CD14-positive monocyte (primary cell): ENCODE measurements at regions not wholly inside any gene's neighbourhood (a gene's known extent, or its start where the extent isn't known, plus 50 kb on each side); places are given as distances from the start of the nearest gene placed in this dataset.

Experiments used
- DNase-seq, 3 donors: peaks; one replicate each; pipeline ENCODE4 v3.0.0-alpha.2; 2011 to 2022
- H2AFZ ChIP-seq: 2 replicates; pipeline ENCODE4 v1.6.0; 2012; ENCODE audit warnings: mild to moderate bottlenecking, low read depth, low read length, inconsistent platforms; ENCODE audit not compliant: insufficient read depth, poor library complexity, severe bottlenecking
- H3K27ac ChIP-seq, 2 donors: 1 replicate in 1 of 2; 2 replicates in 1 of 2; pipeline ENCODE4 v1.5.1; 2012 to 2013; ENCODE audit warnings: low read length in 2 of 2, control low read depth in 1 of 2, inconsistent platforms in 1 of 2, low read depth in 1 of 2, mild to moderate bottlenecking in 1 of 2
- H3K27me3 ChIP-seq, 2 donors: one replicate each; pipeline versions ENCODE4 v1.6.0 to v1.6.1; 2011 to 2013; ENCODE audit warnings: low read length in 2 of 2; ENCODE audit not compliant: control insufficient read depth in 2 of 2, insufficient read depth in 2 of 2
- H3K36me3 ChIP-seq, 2 donors: replicated peaks in 1 of 2; 1 replicate in 1 of 2; 2 replicates in 1 of 2; pipeline versions ENCODE4 v1.5.1 to v1.6.1; 2012 to 2013; ENCODE audit warnings: low read length in 2 of 2, control low read depth in 1 of 2, inconsistent platforms in 1 of 2, mild to moderate bottlenecking in 1 of 2; ENCODE audit not compliant: insufficient read depth in 2 of 2, control insufficient read depth in 1 of 2
- H3K4me1 ChIP-seq, 2 donors: 1 replicate in 1 of 2; 2 replicates in 1 of 2; pipeline versions ENCODE4 v1.5.1 to v1.6.1; 2012 to 2013; ENCODE audit warnings: low read length in 2 of 2, control low read depth in 1 of 2, inconsistent platforms in 1 of 2, mild to moderate bottlenecking in 1 of 2, moderate library complexity in 1 of 2; ENCODE audit not compliant: insufficient read depth in 2 of 2, control insufficient read depth in 1 of 2
- H3K4me2 ChIP-seq: replicated peaks from 2 replicates; pipeline ENCODE3; 2012; ENCODE audit warnings: low read length, moderate library complexity, mild to moderate bottlenecking; ENCODE audit not compliant: poor library complexity, severe bottlenecking; ENCODE audit errors: extremely low read depth
- H3K4me3 ChIP-seq, 3 experiments: fragments of 200-600 bp in 1 of 3; sonication (generic) in 1 of 3; replicated peaks in 1 of 3; 1 replicate in 2 of 3; 2 replicates in 1 of 3; pipeline ENCODE4 v1.5.1; 2011 to 2013; ENCODE audit warnings: low read length in 3 of 3, mild to moderate bottlenecking in 3 of 3, control low read depth in 2 of 3, low read depth in 2 of 3, inconsistent platforms in 1 of 3, moderate library complexity in 1 of 3
- H3K79me2 ChIP-seq: 2 replicates; pipeline ENCODE4 v1.6.0; 2012; ENCODE audit warnings: mild to moderate bottlenecking, control low read depth, inconsistent platforms, low read length, moderate library complexity; ENCODE audit not compliant: insufficient read depth
- H3K9ac ChIP-seq: 2 replicates; pipeline ENCODE4 v1.6.0; 2017; ENCODE audit warnings: low read length, mild to moderate bottlenecking; ENCODE audit not compliant: insufficient read depth, poor library complexity, severe bottlenecking
- H3K9me3 ChIP-seq, 2 donors: replicated peaks in 1 of 2; 1 replicate in 1 of 2; 2 replicates in 1 of 2; pipeline versions ENCODE4 v1.5.1 to v1.6.1; 2012 to 2013; ENCODE audit warnings: low read length in 2 of 2, control low read depth in 1 of 2; ENCODE audit not compliant: control insufficient read depth in 1 of 2, insufficient read depth in 1 of 2
- H4K20me1 ChIP-seq: 2 replicates; pipeline ENCODE4 v1.6.0; 2012; ENCODE audit warnings: mild to moderate bottlenecking, low read length, control low read depth, moderate library complexity; ENCODE audit not compliant: insufficient read depth
- H3K27ac Mint-ChIP-seq, 7 donors: one replicate each; pipeline ENCODE4 v1.8.0; 2020; ENCODE audit warnings: mild to moderate bottlenecking in 7 of 7, mixed read lengths in 7 of 7, moderate library complexity in 6 of 7, inconsistent platforms in 2 of 7
- H3K27me3 Mint-ChIP-seq, 3 donors: one replicate each; pipeline ENCODE4 v1.8.0; 2021 to 2022; ENCODE audit warnings: low read depth in 3 of 3, mild to moderate bottlenecking in 3 of 3, mixed read lengths in 3 of 3, moderate library complexity in 3 of 3, inconsistent platforms in 1 of 3
- H3K36me3 Mint-ChIP-seq, 2 donors: one replicate each; pipeline ENCODE4 v1.8.0; 2020; ENCODE audit warnings: mixed read lengths in 2 of 2, inconsistent platforms in 1 of 2, mild to moderate bottlenecking in 1 of 2
- H3K4me1 Mint-ChIP-seq: one replicate; pipeline ENCODE4 v1.8.0; 2020; ENCODE audit warnings: mild to moderate bottlenecking, mixed read lengths
- H3K4me3 Mint-ChIP-seq, 2 donors: one replicate each; pipeline ENCODE4 v1.8.0; 2020; ENCODE audit warnings: mild to moderate bottlenecking in 2 of 2, mixed read lengths in 2 of 2, moderate library complexity in 1 of 2
- H3K9me3 Mint-ChIP-seq, 7 donors: one replicate each; pipeline ENCODE4 v1.8.0; 2020 to 2022; ENCODE audit warnings: mixed read lengths in 7 of 7, mild to moderate bottlenecking in 6 of 7, moderate library complexity in 6 of 7, inconsistent platforms in 2 of 7
- WGBS: methylation state at CpG from one replicate; pipeline ENCODE4 v1.1.5; 2013; ENCODE audit warnings: missing lambda C conversion rate; ENCODE audit not compliant: insufficient coverage; 5-methylcytosine and 5-hydroxymethylcytosine counted together
- intact Hi-C, 2 donors: fragments of 100-400 bp; cut with micrococcal nuclease; formaldehyde crosslinking; loops; one replicate each; pipeline versions ENCODE4 v1.15.0 to v1.15.1; 2023
- TF ChIP-seq, protein P1 (sequence below): fragments of 200-600 bp; IDR thresholded peaks from one replicate; pipeline ENCODE4 v1.8.0; 2022; ENCODE audit warnings: antibody characterized with exemption, mild to moderate bottlenecking

DNA sequence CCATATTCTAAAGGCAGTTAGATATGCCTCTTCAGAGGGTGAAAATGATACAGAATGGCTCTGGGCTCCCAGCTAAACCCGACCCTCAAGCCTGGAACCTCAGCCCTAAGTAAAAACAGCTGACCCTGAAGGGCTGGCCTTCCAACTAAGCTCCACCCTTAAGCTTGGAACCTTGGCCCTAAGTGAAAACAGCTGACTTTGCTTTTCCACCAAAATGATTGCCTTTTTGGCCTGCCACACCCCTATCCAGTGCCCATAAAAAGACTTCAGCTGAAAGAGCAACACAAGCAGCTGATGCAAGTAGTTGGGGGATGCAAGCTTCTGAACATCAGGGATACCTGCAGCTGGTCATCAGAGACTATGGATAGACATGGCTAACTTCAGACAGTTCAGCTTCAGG, 647.4 kb upstream of the SGCD start:
- no peak overlapping the region for H3K27ac ChIP-seq
- no peaks in the 10 kb centered on the region for H3K36me3 Mint-ChIP-seq
- H3K36me3 ChIP-seq, result no peaks in the 10 kb centered on the region
- no peak overlapping the region for H3K4me3 Mint-ChIP-seq
- no peak overlapping the region for H2AFZ ChIP-seq
- 77% methylated on average over 1 of the region's 1 CpG for WGBS
- H3K4me1 ChIP-seq, result no peaks in the 10 kb centered on the region
- H3K4me2 ChIP-seq, result no peak overlapping the region
- no peaks in the 10 kb centered on the region for H3K4me1 Mint-ChIP-seq
- no peaks in the 10 kb centered on the region for H3K27me3 ChIP-seq
- no peaks in the 10 kb centered on the region for H4K20me1 ChIP-seq
- no peak for DNase-seq
- peaks cover 0 to 16% of the 10 kb centered on the region in 2 donors for H3K9me3 ChIP-seq
- no peaks in the 10 kb centered on the region for H3K27me3 Mint-ChIP-seq
- no peak overlapping the region for H3K27ac Mint-ChIP-seq
- TF ChIP-seq, protein P1, sequence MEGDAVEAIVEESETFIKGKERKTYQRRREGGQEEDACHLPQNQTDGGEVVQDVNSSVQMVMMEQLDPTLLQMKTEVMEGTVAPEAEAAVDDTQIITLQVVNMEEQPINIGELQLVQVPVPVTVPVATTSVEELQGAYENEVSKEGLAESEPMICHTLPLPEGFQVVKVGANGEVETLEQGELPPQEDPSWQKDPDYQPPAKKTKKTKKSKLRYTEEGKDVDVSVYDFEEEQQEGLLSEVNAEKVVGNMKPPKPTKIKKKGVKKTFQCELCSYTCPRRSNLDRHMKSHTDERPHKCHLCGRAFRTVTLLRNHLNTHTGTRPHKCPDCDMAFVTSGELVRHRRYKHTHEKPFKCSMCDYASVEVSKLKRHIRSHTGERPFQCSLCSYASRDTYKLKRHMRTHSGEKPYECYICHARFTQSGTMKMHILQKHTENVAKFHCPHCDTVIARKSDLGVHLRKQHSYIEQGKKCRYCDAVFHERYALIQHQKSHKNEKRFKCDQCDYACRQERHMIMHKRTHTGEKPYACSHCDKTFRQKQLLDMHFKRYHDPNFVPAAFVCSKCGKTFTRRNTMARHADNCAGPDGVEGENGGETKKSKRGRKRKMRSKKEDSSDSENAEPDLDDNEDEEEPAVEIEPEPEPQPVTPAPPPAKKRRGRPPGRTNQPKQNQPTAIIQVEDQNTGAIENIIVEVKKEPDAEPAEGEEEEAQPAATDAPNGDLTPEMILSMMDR, result no peak
- peaks cover 0 to 14% (median 6%) of the 10 kb centered on the region in 7 donors for H3K9me3 Mint-ChIP-seq
- intact Hi-C loops, result no loop called here
- no peaks in the 10 kb centered on the region for H3K79me2 ChIP-seq
- no peak overlapping the region for H3K4me3 ChIP-seq
- H3K9ac ChIP-seq, result no peak overlapping the region

DNA sequence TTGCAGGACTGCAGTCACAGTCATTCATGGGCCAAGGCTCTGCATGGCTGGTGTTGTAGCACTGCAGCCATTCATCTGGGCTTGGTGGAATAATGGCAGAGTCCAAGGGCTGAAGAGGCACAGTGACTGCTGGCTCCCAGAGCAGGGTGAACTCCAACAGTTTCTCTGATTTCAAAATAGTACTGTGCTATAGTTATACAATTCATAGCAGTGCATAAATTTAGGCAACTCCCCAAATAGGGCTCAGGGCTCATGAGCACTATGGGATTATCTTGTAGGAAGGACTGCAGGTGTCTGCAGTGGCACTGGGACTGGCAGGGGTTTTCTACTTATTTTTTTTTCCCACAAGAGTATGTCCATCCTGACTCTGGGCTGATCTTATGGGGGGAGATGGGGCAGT, 642.5 kb upstream of the SGCD start:
- Mint-ChIP-seq H3K36me3 (no peaks in the 10 kb centered on the region), H3K4me3 (no peak overlapping the region), H3K9me3 (peaks cover 2 to 11% (median 5%) of the 10 kb centered on the region in 7 donors), H3K27me3 (no peaks in the 10 kb centered on the region), H3K27ac (no peak overlapping the region), H3K4me1 (no peaks in the 10 kb centered on the region)
- Histone ChIP-seq H3K4me2 (no peak overlapping the region), H3K9me3 (peaks cover 0 to 8% of the 10 kb centered on the region in 2 donors), H3K9ac (no peak overlapping the region), H2AFZ (no peak overlapping the region), H3K4me3 (no peak overlapping the region), H3K27ac (no peak overlapping the region), H3K36me3 (no peaks in the 10 kb centered on the region), H3K27me3 (no peaks in the 10 kb centered on the region), H3K4me1 (no peaks in the 10 kb centered on the region), H3K79me2 (no peaks in the 10 kb centered on the region), H4K20me1 (no peaks in the 10 kb centered on the region)
- TF ChIP-seq, protein P1, result no peak
- DNase-seq, result no peak
- intact Hi-C loops, result no loop called here
